ENCODE measurements at regions not wholly inside any gene's neighbourhood (a gene's known extent, or its start where the extent isn't known, plus 50 kb on each side); places are given as distances from the start of the nearest gene placed in this dataset.
A peak's percentile ranks its signal among the peaks of the same experiment; 100 is the strongest.

- TF ChIP-seq AHDC1 (CRISPR knock-in tag; IDR thresholded peaks at IDR 0.05; ENCODE audit: borderline replicate concordance) (peak; percentile 31; the same call in 1 of the 2 replicates), KLF13 (CRISPR knock-in tag; IDR thresholded peaks at IDR 0.05) (no peak), SMAD3 (CRISPR knock-in tag; IDR thresholded peaks at IDR 0.05) (no peak), HCFC1 (IDR thresholded peaks at IDR 0.05; ENCODE audit: low read depth, low read length) (no peak), SRSF4 (IDR thresholded peaks at IDR 0.05; ENCODE audit: low read depth, low read length, poor library complexity, severe bottlenecking) (no peak), POLR2G (IDR thresholded peaks at IDR 0.05; ENCODE audit: low read depth, low read length) (no peak), FOXM1 (CRISPR knock-in tag; IDR thresholded peaks at IDR 0.05) (no peak), PHF20 (CRISPR knock-in tag; IDR thresholded peaks at IDR 0.05) (no peak), GATAD1 (CRISPR knock-in tag; IDR thresholded peaks at IDR 0.05) (no peak), CBX2 (IDR thresholded peaks at IDR 0.05; ENCODE audit: low read depth, low read length) (no peak), CBX2 (CRISPR knock-in tag; IDR thresholded peaks at IDR 0.05; ENCODE audit: low read depth) (no peak), SALL1 (CRISPR knock-in tag; IDR thresholded peaks at IDR 0.05) (peak; percentile 80), ZNF235 (CRISPR knock-in tag; IDR thresholded peaks at IDR 0.05; ENCODE audit: borderline replicate concordance) (no peak), TEAD2 (CRISPR knock-in tag; IDR thresholded peaks at IDR 0.05) (no peak), ZNF318 (CRISPR knock-in tag; IDR thresholded peaks at IDR 0.05) (no peak), EP300 (IDR thresholded peaks at IDR 0.05; ENCODE audit: low read depth in 2 of 2, low read length in 2 of 2) (peak in 1 of 2 experiments; percentile 9; a peak in 1 of 4 replicates), EP300 (CRISPR knock-in tag; IDR thresholded peaks at IDR 0.05; ENCODE audit: borderline replicate concordance) (no peak)
Observed at GRCh38 chr5:115708819-115709477, 83.1 kb upstream of the TMED7 start (continued).

Measured in HepG2 (cell line).